K562 (cell line): ENCODE measurements at regions not wholly inside any gene's neighbourhood (a gene's known extent, or its start where the extent isn't known, plus 50 kb on each side); places are given as distances from the start of the nearest gene placed in this dataset.

Experiments
- ATAC-seq: fragments of 200-7000 bp; cut with Tn5 transposase; 3 replicates; pipeline ENCODE4 v1.9.1; 2020; ENCODE audit warnings: moderate library complexity
- BruUV-seq: library from RNA; stranded (reverse); fragments of 400-500 nt; replicated peaks from 2 replicates; lab custom pipeline; 2021; lab: Mats Ljungman, UMichigan
- CTCF ChIA-PET: fragments of 300-600 bp; formaldehyde crosslinking; extraction: SDS; loops from one replicate; lab custom pipeline; 2021; ENCODE audit warnings: low intra/inter-chr PET ratio; lab: Yijun Ruan, JAX
- POLR2A ChIA-PET: fragments of 300-600, 350-650 bp; sonication (Branson Sonifier 250); formaldehyde crosslinking; extraction: SDS; loops from one replicate; lab custom pipeline; 2021; ENCODE audit warnings: antibody characterized with exemption, inconsistent platforms; lab: Yijun Ruan, JAX
- DNase-seq, 4 experiments: peaks; one replicate each; pipeline versions ENCODE4 v3.0.0 to v3.0.0-alpha.2; 2011 to 2018; ENCODE audit warnings: low spot score in 3 of 4, mixed read lengths in 3 of 4; ENCODE audit errors: extremely low read depth in 1 of 4
- FAIRE-seq: peaks from 2 replicates; lab custom pipeline; 2011; peaks lifted over from hg19 to GRCh38; lab: Jason Lieb, UNC
- H2AFZ ChIP-seq: 2 replicates; pipeline ENCODE4 v1.6.0; 2011; ENCODE audit warnings: low read depth, low read length, control low read depth, inconsistent platforms
- H3K27ac ChIP-seq: fragments of 200-600 bp; 3 replicates; pipeline ENCODE4 v1.8.0; 2011; ENCODE audit warnings: low read depth, mild to moderate bottlenecking, control low read depth, inconsistent platforms, low read length, moderate library complexity, mixed read lengths; ENCODE audit errors: extremely low read depth
- H3K27me3 ChIP-seq, 2 experiments: fragments of 300-600 bp in 1 of 2; 2 replicates in 1 of 2; 3 replicates in 1 of 2; pipeline versions ENCODE4 v1.6.0 to v1.8.0; 2011; ENCODE audit warnings: inconsistent platforms in 2 of 2, low read length in 2 of 2, mild to moderate bottlenecking in 1 of 2, mixed read lengths in 1 of 2, moderate library complexity in 1 of 2; ENCODE audit not compliant: control insufficient read depth in 2 of 2, insufficient read depth in 2 of 2
- H3K36me3 ChIP-seq: fragments of 300-600 bp; 3 replicates; pipeline ENCODE4 v1.8.0; 2011; ENCODE audit warnings: mild to moderate bottlenecking, low read length, inconsistent platforms; ENCODE audit not compliant: control insufficient read depth, insufficient read depth
- H3K4me1 ChIP-seq, 2 experiments: fragments of 200-600 bp in 1 of 2; replicated peaks in 1 of 2; 2 replicates in 1 of 2; 3 replicates in 1 of 2; pipeline versions ENCODE4 v1.5.1 to v1.8.0; 2011; ENCODE audit warnings: inconsistent platforms in 2 of 2, low read length in 2 of 2, mild to moderate bottlenecking in 1 of 2, mixed read lengths in 1 of 2, moderate library complexity in 1 of 2; ENCODE audit not compliant: control insufficient read depth in 2 of 2, insufficient read depth in 2 of 2
- H3K4me2 ChIP-seq: 2 replicates; pipeline ENCODE4 v1.6.1; 2011; ENCODE audit warnings: low read length, control low read depth, inconsistent platforms, mixed read lengths; ENCODE audit not compliant: insufficient read depth
- H3K4me3 ChIP-seq: fragments of 200-600 bp; sonication (generic), shearing (Covaris generic); 2 replicates; pipeline ENCODE4 v1.5.1; 2016; ENCODE audit warnings: control low read depth, inconsistent platforms
- H3K79me2 ChIP-seq: fragments of 200-600 bp; 3 replicates; pipeline ENCODE4 v1.8.0; 2011; ENCODE audit warnings: low read length, inconsistent platforms; ENCODE audit not compliant: control insufficient read depth, insufficient read depth
- H3K9ac ChIP-seq, 2 experiments: 2 replicates each; pipeline versions ENCODE4 v1.6.0 to v1.6.1; 2011; ENCODE audit warnings: low read depth in 2 of 2, low read length in 2 of 2, control low read depth in 1 of 2, inconsistent platforms in 1 of 2, mild to moderate bottlenecking in 1 of 2, mixed read lengths in 1 of 2; ENCODE audit not compliant: insufficient read depth in 1 of 2
- H3K9me1 ChIP-seq: one replicate; pipeline ENCODE4 v1.6.0; 2011; ENCODE audit warnings: inconsistent platforms, mild to moderate bottlenecking, low read length, moderate library complexity; ENCODE audit not compliant: control insufficient read depth, insufficient read depth
- H3K9me3 ChIP-seq: replicated peaks from 2 replicates; pipeline ENCODE4 v1.5.1; 2011; ENCODE audit warnings: low read depth, low read length, inconsistent platforms; ENCODE audit not compliant: control insufficient read depth, insufficient read depth
- H4K20me1 ChIP-seq: replicated peaks from 2 replicates; pipeline ENCODE4 v1.6.1; 2011; ENCODE audit warnings: low read length, inconsistent platforms, mixed read lengths; ENCODE audit not compliant: control insufficient read depth, insufficient read depth
- ATF6 ChIP-seq: sonication (generic); formaldehyde crosslinking; IDR thresholded peaks from 2 replicates; pipeline ENCODE4 v1.4.0; 2020; ENCODE audit warnings: mild to moderate bottlenecking, missing genetic modification reagents
- MYNN ChIP-seq, 2 experiments: sonication (generic); formaldehyde crosslinking in 1 of 2; IDR thresholded peaks; 2 replicates each; pipeline versions ENCODE4 v1.5.0 to v1.6.1; 2016 to 2020; ENCODE audit warnings: antibody characterized with exemption in 1 of 2, missing genetic modification reagents in 1 of 2
- RAD51 ChIP-seq: fragments of 450-650 bp; IDR thresholded peaks from 2 replicates; pipeline ENCODE4 v1.7.1; 2016; ENCODE audit warnings: low read depth, mild to moderate bottlenecking, borderline replicate concordance
- SRSF7 ChIP-seq: fragments of 200-400 bp; formaldehyde crosslinking; optimal IDR thresholded peaks from 2 replicates; pipeline ENCODE3; 2017; ENCODE audit warnings: mild to moderate bottlenecking, low read depth, low read length
- TSHZ1 ChIP-seq: fragments of 250-450 bp; sonication (Bioruptor Pico); IDR thresholded peaks from 2 replicates; pipeline ENCODE4 v1.4.0; 2020; ENCODE audit warnings: mild to moderate bottlenecking, moderate library complexity
- ZNF274 ChIP-seq: IDR thresholded peaks from 2 replicates; pipeline ENCODE4 v1.6.1; 2011; ENCODE audit warnings: low read depth, mild to moderate bottlenecking, low read length, moderate library complexity, borderline replicate concordance
- ZNF280B ChIP-seq: fragments of 250-450 bp; sonication (Bioruptor Pico); IDR thresholded peaks from 2 replicates; pipeline ENCODE4 v1.5.1; 2021; ENCODE audit warnings: mild to moderate bottlenecking
- WGBS: fragments of 100-300 bp; shearing (Covaris generic); methylation state at CpG from one replicate; pipeline ENCODE4 v1.1.6; 2016; ENCODE audit warnings: low coverage, mixed read lengths; ENCODE audit not compliant: insufficient coverage; ENCODE audit errors: missing lambda C conversion rate; 5-methylcytosine and 5-hydroxymethylcytosine counted together
- in situ Hi-C: fragments of 300-500 bp; cut with MboI; formaldehyde crosslinking; loops from 4 replicates; pipeline ENCODE4 v1.15.0; 2018; ENCODE audit warnings: inconsistent platforms, mixed read lengths
- intact Hi-C: fragments of 100-400 bp; cut with micrococcal nuclease; formaldehyde crosslinking; loops from 2 replicates; pipeline ENCODE4 v1.14.2; 2022

GRCh38 chrX:124226129-124226528 is 106.3 kb upstream of the TEX13D start:
- Histone ChIP-seq H3K27me3 (no peaks in the 10 kb centered on the region), H3K4me3 (no peak overlapping the region), H3K27ac (no peak overlapping the region), H3K9me1 (no peaks in the 10 kb centered on the region), H2AFZ (no peak overlapping the region), H3K9ac (no peak overlapping the region), H3K4me2 (no peak overlapping the region), H4K20me1 (no peaks in the 10 kb centered on the region), H3K79me2 (no peaks in the 10 kb centered on the region), H3K36me3 (no peaks in the 10 kb centered on the region), H3K4me1 (no peaks in the 10 kb centered on the region), H3K9me3 (no peaks in the 10 kb centered on the region)
- intact Hi-C loops, result no loop called here
- ChIA-PET POLR2A (no interaction called here), CTCF (no interaction called here)
- ATAC-seq, result no peak
- WGBS, result 0% methylated on average over 1 of the region's 2 CpGs
- no peak for TF ChIP-seq ZNF274
- no peak for TF ChIP-seq ATF6 (CRISPR knock-in tag)
- no peak for TF ChIP-seq SRSF7
- TF ChIP-seq ZNF280B, result no peak
- no peak for TF ChIP-seq RAD51
- TF ChIP-seq TSHZ1 (CRISPR knock-in tag), result no peak
- no peak for TF ChIP-seq MYNN (IDR thresholded peaks at IDR 0.05)
- no peak for TF ChIP-seq MYNN (CRISPR knock-in tag; IDR thresholded peaks at IDR 0.05)
- in situ Hi-C loops, result no loop called here
- no TSS peak for BruUV-seq
- DNase-seq, result no peak
- no peak for FAIRE-seq
